Adrenal gland (tissue), 5 donors: ENCODE measurements at regions not wholly inside any gene's neighbourhood (a gene's known extent, or its start where the extent isn't known, plus 50 kb on each side); places are given as distances from the start of the nearest gene placed in this dataset.

Experiments used
- CTCF ChIP-seq, 6 experiments: fragments of 450-650 bp in 4 of 6; fragments of 200-600 bp in 2 of 6; sonication (generic) in 1 of 6; IDR thresholded peaks; 1 replicate in 5 of 6; 2 replicates in 1 of 6; pipeline versions ENCODE4 v1.5.1 to v1.8.0; 2016 to 2021; ENCODE audit warnings: antibody characterized with exemption in 6 of 6, mild to moderate bottlenecking in 2 of 6, moderate library complexity in 1 of 6
- POLR2A ChIP-seq, 2 donors: fragments of 450-650 bp; IDR thresholded peaks; one replicate each; pipeline ENCODE4 v1.6.1; 2017; ENCODE audit warnings: antibody characterized with exemption in 2 of 2, mild to moderate bottlenecking in 2 of 2, moderate library complexity in 1 of 2
- donor health status: DM: no; HTN: no; CAD: no.

DNA sequence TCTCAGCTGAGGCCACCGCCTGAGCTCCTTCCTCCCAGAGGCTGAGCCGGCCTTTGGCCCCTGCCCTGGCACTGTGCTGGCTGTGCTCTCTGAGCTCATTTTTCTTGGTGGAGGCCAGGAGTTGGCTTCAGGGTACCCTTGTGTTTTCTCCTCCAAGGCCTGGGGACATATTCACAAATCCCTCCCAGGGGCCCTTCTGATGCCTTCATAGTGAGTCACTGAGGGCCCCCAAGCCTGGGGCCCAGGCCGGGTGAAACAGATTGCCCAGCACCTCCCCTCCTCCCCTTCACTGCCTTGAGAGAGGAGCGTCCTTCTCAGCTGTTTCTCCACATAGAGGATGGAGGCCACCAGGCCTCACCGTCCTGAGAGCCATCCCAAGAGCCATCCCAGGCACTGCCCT is 105.8 kb downstream of the SIK1 start:
- TF ChIP-seq CTCF (IDR thresholded peaks at IDR 0.05), result no peak
- no peak for TF ChIP-seq POLR2A (IDR thresholded peaks at IDR 0.05)
